ENCODE measurements at regions not wholly inside any gene's neighbourhood (a gene's known extent, or its start where the extent isn't known, plus 50 kb on each side); places are given as distances from the start of the nearest gene placed in this dataset.

DNA sequence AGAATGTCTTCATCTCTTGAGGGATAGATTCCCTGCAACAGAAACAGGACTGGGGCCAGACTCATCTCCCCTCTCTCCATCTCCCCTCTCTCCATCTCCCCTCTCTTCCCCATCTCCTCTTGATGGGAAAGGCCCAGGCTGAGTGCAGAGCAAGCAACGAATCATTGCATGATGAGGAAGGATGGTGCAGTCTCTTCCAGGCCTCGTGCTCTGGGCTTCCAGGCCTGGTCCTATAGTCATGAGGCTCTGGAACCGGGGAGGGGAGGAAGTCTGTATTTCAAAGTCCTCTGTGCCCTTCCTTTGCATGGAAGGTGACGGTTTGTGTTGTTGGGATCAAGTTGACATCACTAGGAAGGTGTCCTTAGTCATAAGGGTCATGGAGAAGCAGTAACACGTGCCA, 115.6 kb upstream of the NEDD4L start:
- H3K9me3 ChIP-seq (ENCODE audit: control insufficient read depth in 1 of 2, insufficient read depth in 1 of 2, low read depth in 1 of 2, low read length in 2 of 2) = no peaks in the 10 kb centered on the region
- H2AFZ ChIP-seq (ENCODE audit: low read depth, low read length, poor library complexity, severe bottlenecking) = no peak overlapping the region
- no peak for TF ChIP-seq JUND (IDR thresholded peaks at IDR 0.05)
- TF ChIP-seq ZFX (IDR thresholded peaks at IDR 0.05) = no peak
- TF ChIP-seq ELF1 (IDR thresholded peaks at IDR 0.05; ENCODE audit: borderline replicate concordance, low read depth) = no peak
- TF ChIP-seq POLR2AphosphoS5 (IDR thresholded peaks at IDR 0.05; ENCODE audit: low read depth, low read length) = no peak
- TF ChIP-seq SP1 (IDR thresholded peaks at IDR 0.05; ENCODE audit: low read depth) = no peak
- no peak for TF ChIP-seq CBX3 (IDR thresholded peaks at IDR 0.05; ENCODE audit: low read depth)
- TF ChIP-seq EZH2 (IDR thresholded peaks at IDR 0.05) = no peak
- TF ChIP-seq FOSL1 (IDR thresholded peaks at IDR 0.05; ENCODE audit: low read depth) = no peak
- TF ChIP-seq YY1 (IDR thresholded peaks at IDR 0.05; ENCODE audit: extremely low read depth, insufficient replicate concordance, low read depth, low read length) = no peak
- TF ChIP-seq CEBPB (IDR thresholded peaks at IDR 0.05; ENCODE audit: low read depth) = no peak
- TF ChIP-seq, protein P1, sequence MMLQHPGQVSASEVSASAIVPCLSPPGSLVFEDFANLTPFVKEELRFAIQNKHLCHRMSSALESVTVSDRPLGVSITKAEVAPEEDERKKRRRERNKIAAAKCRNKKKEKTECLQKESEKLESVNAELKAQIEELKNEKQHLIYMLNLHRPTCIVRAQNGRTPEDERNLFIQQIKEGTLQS (IDR thresholded peaks at IDR 0.05) = no peak
- TF ChIP-seq, protein P2, sequence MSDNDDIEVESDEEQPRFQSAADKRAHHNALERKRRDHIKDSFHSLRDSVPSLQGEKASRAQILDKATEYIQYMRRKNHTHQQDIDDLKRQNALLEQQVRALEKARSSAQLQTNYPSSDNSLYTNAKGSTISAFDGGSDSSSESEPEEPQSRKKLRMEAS (IDR thresholded peaks at IDR 0.05) = no peak
- TF ChIP-seq EGR1 (IDR thresholded peaks at IDR 0.05; ENCODE audit: low read depth) = no peak
- TF ChIP-seq, protein P3, sequence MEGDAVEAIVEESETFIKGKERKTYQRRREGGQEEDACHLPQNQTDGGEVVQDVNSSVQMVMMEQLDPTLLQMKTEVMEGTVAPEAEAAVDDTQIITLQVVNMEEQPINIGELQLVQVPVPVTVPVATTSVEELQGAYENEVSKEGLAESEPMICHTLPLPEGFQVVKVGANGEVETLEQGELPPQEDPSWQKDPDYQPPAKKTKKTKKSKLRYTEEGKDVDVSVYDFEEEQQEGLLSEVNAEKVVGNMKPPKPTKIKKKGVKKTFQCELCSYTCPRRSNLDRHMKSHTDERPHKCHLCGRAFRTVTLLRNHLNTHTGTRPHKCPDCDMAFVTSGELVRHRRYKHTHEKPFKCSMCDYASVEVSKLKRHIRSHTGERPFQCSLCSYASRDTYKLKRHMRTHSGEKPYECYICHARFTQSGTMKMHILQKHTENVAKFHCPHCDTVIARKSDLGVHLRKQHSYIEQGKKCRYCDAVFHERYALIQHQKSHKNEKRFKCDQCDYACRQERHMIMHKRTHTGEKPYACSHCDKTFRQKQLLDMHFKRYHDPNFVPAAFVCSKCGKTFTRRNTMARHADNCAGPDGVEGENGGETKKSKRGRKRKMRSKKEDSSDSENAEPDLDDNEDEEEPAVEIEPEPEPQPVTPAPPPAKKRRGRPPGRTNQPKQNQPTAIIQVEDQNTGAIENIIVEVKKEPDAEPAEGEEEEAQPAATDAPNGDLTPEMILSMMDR (IDR thresholded peaks at IDR 0.05 in 2 of 3, conservative IDR thresholded peaks at IDR 0.05 in 1 of 3; ENCODE audit: borderline replicate concordance in 1 of 3, insufficient read depth in 1 of 3, low read depth in 2 of 3, low read length in 2 of 3) = no peak
- no peak for TF ChIP-seq EZH2phosphoT487 (IDR thresholded peaks at IDR 0.05; ENCODE audit: borderline replicate concordance)
- TF ChIP-seq, protein P4, sequence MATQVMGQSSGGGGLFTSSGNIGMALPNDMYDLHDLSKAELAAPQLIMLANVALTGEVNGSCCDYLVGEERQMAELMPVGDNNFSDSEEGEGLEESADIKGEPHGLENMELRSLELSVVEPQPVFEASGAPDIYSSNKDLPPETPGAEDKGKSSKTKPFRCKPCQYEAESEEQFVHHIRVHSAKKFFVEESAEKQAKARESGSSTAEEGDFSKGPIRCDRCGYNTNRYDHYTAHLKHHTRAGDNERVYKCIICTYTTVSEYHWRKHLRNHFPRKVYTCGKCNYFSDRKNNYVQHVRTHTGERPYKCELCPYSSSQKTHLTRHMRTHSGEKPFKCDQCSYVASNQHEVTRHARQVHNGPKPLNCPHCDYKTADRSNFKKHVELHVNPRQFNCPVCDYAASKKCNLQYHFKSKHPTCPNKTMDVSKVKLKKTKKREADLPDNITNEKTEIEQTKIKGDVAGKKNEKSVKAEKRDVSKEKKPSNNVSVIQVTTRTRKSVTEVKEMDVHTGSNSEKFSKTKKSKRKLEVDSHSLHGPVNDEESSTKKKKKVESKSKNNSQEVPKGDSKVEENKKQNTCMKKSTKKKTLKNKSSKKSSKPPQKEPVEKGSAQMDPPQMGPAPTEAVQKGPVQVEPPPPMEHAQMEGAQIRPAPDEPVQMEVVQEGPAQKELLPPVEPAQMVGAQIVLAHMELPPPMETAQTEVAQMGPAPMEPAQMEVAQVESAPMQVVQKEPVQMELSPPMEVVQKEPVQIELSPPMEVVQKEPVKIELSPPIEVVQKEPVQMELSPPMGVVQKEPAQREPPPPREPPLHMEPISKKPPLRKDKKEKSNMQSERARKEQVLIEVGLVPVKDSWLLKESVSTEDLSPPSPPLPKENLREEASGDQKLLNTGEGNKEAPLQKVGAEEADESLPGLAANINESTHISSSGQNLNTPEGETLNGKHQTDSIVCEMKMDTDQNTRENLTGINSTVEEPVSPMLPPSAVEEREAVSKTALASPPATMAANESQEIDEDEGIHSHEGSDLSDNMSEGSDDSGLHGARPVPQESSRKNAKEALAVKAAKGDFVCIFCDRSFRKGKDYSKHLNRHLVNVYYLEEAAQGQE (IDR thresholded peaks at IDR 0.05; ENCODE audit: low read depth) = no peak
- no peak for TF ChIP-seq ZNF274 (IDR thresholded peaks at IDR 0.05; ENCODE audit: low read depth, low read length)
- H3K4me3 ChIP-seq (replicated peaks in 1 of 2; ENCODE audit: low read depth in 1 of 2, low read length in 2 of 2) = no peak overlapping the region
- no peak for ATAC-seq
- POLR2A ChIA-PET = no interaction called here
- H3K27ac ChIP-seq (ENCODE audit: low read depth, low read length) = no peak overlapping the region
- H3K4me2 ChIP-seq (ENCODE audit: low read length) = no peak overlapping the region
- CTCF ChIA-PET = no interaction called here
- intact Hi-C loops (cut with micrococcal nuclease) = no loop called here
- no TSS peak for BruUV-seq (replicated peaks)
- H3K4me1 ChIP-seq (ENCODE audit: control insufficient read depth in 1 of 2, insufficient read depth in 2 of 2, low read length in 2 of 2) = peaks cover 0 to 4% of the 10 kb centered on the region in 2 experiments; a peak in 2 of 4 replicates
- H3K9ac ChIP-seq (ENCODE audit: low read length) = no peak overlapping the region
- no peaks in the 10 kb centered on the region for H3K36me3 ChIP-seq (ENCODE audit: control insufficient read depth in 1 of 2, insufficient read depth in 2 of 2, low read length in 2 of 2)
- RAD21 ChIA-PET (ENCODE audit: low non-redundant PET in 1 of 2, low total read pairs in 2 of 2, uncharacterized antibody in 2 of 2, unreplicated experiment in 2 of 2) = no interaction called here
- H3K9me2 ChIP-seq (ENCODE audit: insufficient read depth) = no peaks in the 10 kb centered on the region
- no peak for DNase-seq (ENCODE audit: low read depth, low spot score)
- no peaks in the 10 kb centered on the region for H3K27me3 ChIP-seq (ENCODE audit: insufficient read depth, low read length)
- H3K79me2 ChIP-seq (ENCODE audit: insufficient read depth, low read length) = no peaks in the 10 kb centered on the region
- no peaks in the 10 kb centered on the region for H4K20me1 ChIP-seq (ENCODE audit: insufficient read depth)
